Hepatocyte (in vitro differentiated cells): ENCODE measurements at regions not wholly inside any gene's neighbourhood (a gene's known extent, or its start where the extent isn't known, plus 50 kb on each side); places are given as distances from the start of the nearest gene placed in this dataset.

ENCODE experiments used
- DNase-seq: peaks from one replicate; pipeline ENCODE4 v3.0.0-alpha.2; 2016; ENCODE audit warnings: low spot score
- H2AFZ ChIP-seq: fragments of 200-600 bp; sonication (generic); 2 replicates; pipeline ENCODE4 v1.6.0; 2016; ENCODE audit warnings: antibody characterized with exemption, mild to moderate bottlenecking
- H3K27ac ChIP-seq: fragments of 200-600 bp; sonication (generic); 2 replicates; pipeline ENCODE4 v1.5.1; 2016; ENCODE audit warnings: mild to moderate bottlenecking
- H3K27me3 ChIP-seq: fragments of 200-600 bp; sonication (generic); 2 replicates; pipeline ENCODE4 v1.6.1; 2016
- H3K36me3 ChIP-seq: fragments of 200-600 bp; sonication (generic); replicated peaks from 2 replicates; pipeline ENCODE4 v1.5.1; 2016; ENCODE audit warnings: low read depth; ENCODE audit not compliant: insufficient read depth
- H3K4me1 ChIP-seq: fragments of 200-600 bp; sonication (generic); 2 replicates; pipeline ENCODE4 v1.5.1; 2016; ENCODE audit warnings: mild to moderate bottlenecking, moderate library complexity; ENCODE audit not compliant: insufficient read depth
- H3K4me2 ChIP-seq: fragments of 200-600 bp; sonication (generic); 2 replicates; pipeline ENCODE4 v1.6.0; 2016
- H3K4me3 ChIP-seq: fragments of 200-600 bp; sonication (generic); 2 replicates; pipeline ENCODE4 v1.5.1; 2016; ENCODE audit warnings: mild to moderate bottlenecking
- H3K79me2 ChIP-seq: fragments of 200-600 bp; sonication (generic); 2 replicates; pipeline ENCODE4 v1.6.0; 2017; ENCODE audit warnings: mild to moderate bottlenecking
- H3K9me2 ChIP-seq: fragments of 200-600 bp; sonication (generic); replicated peaks from 2 replicates; pipeline ENCODE4 v1.6.0; 2017; ENCODE audit warnings: mild to moderate bottlenecking; ENCODE audit not compliant: insufficient read depth
- H3K9me3 ChIP-seq: fragments of 200-600 bp; sonication (generic); 2 replicates; pipeline ENCODE4 v1.5.1; 2016; ENCODE audit warnings: low read depth, mild to moderate bottlenecking
- H4K20me1 ChIP-seq: fragments of 200-600 bp; sonication (generic); 2 replicates; pipeline ENCODE4 v1.6.0; 2016; ENCODE audit warnings: mild to moderate bottlenecking; ENCODE audit not compliant: insufficient read depth, poor library complexity, severe bottlenecking
- EZH2 ChIP-seq: fragments of 200-600 bp; sonication (generic); IDR thresholded peaks from 2 replicates; pipeline ENCODE4 v1.6.1; 2016; ENCODE audit warnings: antibody characterized with exemption, mild to moderate bottlenecking, borderline replicate concordance
- EZH2phosphoT487 ChIP-seq: fragments of 200-600 bp; sonication (generic); IDR thresholded peaks from one replicate; pipeline ENCODE4 v1.6.1; 2018; ENCODE audit warnings: antibody characterized with exemption, mild to moderate bottlenecking, low read depth, moderate library complexity; ENCODE audit not compliant: unreplicated experiment, severe bottlenecking
- WGBS: methylation state at CpG from one replicate; pipeline ENCODE4 v1.1.6; 2016; ENCODE audit warnings: low lambda C conversion rate; ENCODE audit errors: missing lambda C conversion rate; 5-methylcytosine and 5-hydroxymethylcytosine counted together
- TF ChIP-seq, protein P1 (sequence below): fragments of 200-600 bp; sonication (generic); IDR thresholded peaks from 2 replicates; pipeline ENCODE4 v1.5.1; 2016; ENCODE audit warnings: antibody characterized with exemption, mild to moderate bottlenecking; ENCODE audit not compliant: poor library complexity

- 89% methylated on average over 11 of the region's 11 CpGs for WGBS
- DNase-seq, result no peak
- Histone ChIP-seq H4K20me1 (no peaks in the 10 kb centered on the region), H3K9me3 (no peaks in the 10 kb centered on the region), H3K4me1 (no peaks in the 10 kb centered on the region), H3K27ac (no peak overlapping the region), H3K27me3 (peaks cover 4% of the 10 kb centered on the region), H3K4me2 (no peak overlapping the region), H3K36me3 (no peaks in the 10 kb centered on the region), H3K9me2 (no peaks in the 10 kb centered on the region), H3K79me2 (no peaks in the 10 kb centered on the region), H3K4me3 (no peak overlapping the region), H2AFZ (no peak overlapping the region)
- TF ChIP-seq EZH2 (no peak), EZH2phosphoT487 (no peak)
- TF ChIP-seq, protein P1, sequence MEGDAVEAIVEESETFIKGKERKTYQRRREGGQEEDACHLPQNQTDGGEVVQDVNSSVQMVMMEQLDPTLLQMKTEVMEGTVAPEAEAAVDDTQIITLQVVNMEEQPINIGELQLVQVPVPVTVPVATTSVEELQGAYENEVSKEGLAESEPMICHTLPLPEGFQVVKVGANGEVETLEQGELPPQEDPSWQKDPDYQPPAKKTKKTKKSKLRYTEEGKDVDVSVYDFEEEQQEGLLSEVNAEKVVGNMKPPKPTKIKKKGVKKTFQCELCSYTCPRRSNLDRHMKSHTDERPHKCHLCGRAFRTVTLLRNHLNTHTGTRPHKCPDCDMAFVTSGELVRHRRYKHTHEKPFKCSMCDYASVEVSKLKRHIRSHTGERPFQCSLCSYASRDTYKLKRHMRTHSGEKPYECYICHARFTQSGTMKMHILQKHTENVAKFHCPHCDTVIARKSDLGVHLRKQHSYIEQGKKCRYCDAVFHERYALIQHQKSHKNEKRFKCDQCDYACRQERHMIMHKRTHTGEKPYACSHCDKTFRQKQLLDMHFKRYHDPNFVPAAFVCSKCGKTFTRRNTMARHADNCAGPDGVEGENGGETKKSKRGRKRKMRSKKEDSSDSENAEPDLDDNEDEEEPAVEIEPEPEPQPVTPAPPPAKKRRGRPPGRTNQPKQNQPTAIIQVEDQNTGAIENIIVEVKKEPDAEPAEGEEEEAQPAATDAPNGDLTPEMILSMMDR, result no peak
These were observed 273.1 kb downstream of the GLRX3 start for GRCh38 chr10:130409331-130409730.

- TF ChIP-seq EZH2 (no peak), EZH2phosphoT487 (no peak)
- TF ChIP-seq, protein P1, result no peak
- 86% methylated on average over 10 of the region's 10 CpGs for WGBS
- no peak overlapping the region for H2AFZ ChIP-seq
- DNase-seq, result no peak
- no peaks in the 10 kb centered on the region for H3K27me3 ChIP-seq
- H3K79me2 ChIP-seq, result no peaks in the 10 kb centered on the region
- no peaks in the 10 kb centered on the region for H3K9me3 ChIP-seq
- H3K36me3 ChIP-seq, result no peaks in the 10 kb centered on the region
- H3K27ac ChIP-seq, result no peak overlapping the region
- H3K4me2 ChIP-seq, result no peak overlapping the region
- H3K4me1 ChIP-seq, result no peaks in the 10 kb centered on the region
- no peak overlapping the region for H3K4me3 ChIP-seq
- no peaks in the 10 kb centered on the region for H3K9me2 ChIP-seq
- H4K20me1 ChIP-seq, result no peaks in the 10 kb centered on the region
These were observed 273.7 kb downstream of the GLRX3 start for GRCh38 chr10:130409931-130410330.

DNA sequence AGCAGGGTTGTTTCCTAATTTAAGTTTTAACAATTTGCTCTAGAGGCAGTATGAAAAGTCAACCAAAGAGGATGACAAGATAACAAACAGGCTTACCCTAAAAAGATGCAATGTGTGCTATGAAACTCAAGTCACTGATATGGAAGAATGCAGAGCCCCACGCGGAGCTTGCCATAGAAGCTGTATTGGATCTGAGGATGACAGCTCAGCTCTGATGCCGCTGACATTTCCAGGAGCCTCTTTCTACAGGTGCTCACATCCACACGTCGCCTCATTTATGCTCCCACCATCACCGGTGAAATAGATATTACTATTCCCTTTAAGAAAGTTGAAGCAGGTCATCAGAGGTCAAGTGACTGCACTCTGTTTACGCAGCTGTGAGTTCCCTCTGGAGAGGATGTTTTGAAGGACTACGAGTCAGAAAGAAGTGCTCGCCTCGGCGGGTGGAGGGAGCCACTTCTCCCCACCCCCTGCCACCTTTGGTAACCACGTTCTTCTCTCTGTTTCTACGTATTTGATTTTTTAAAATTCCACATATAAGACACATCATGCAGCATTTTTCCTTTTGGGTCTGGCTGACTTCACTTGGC is 275.4 kb downstream of the GLRX3 start:
- Histone ChIP-seq H3K27me3 (no peaks in the 10 kb centered on the region), H3K9me2 (no peaks in the 10 kb centered on the region), H3K4me2 (no peak overlapping the region), H3K4me1 (no peaks in the 10 kb centered on the region), H3K79me2 (no peaks in the 10 kb centered on the region), H2AFZ (no peak overlapping the region), H3K4me3 (no peak overlapping the region), H3K9me3 (no peaks in the 10 kb centered on the region), H3K36me3 (no peaks in the 10 kb centered on the region), H3K27ac (no peak overlapping the region), H4K20me1 (no peaks in the 10 kb centered on the region)
- TF ChIP-seq, protein P1, result no peak
- TF ChIP-seq EZH2phosphoT487 (no peak), EZH2 (no peak)
- WGBS, result 53% methylated on average over 13 of the region's 13 CpGs
- no peak for DNase-seq

- Histone ChIP-seq H3K79me2 (no peaks in the 10 kb centered on the region), H3K4me3 (no peak overlapping the region), H3K9me2 (no peaks in the 10 kb centered on the region), H3K9me3 (no peaks in the 10 kb centered on the region), H3K4me1 (no peaks in the 10 kb centered on the region), H3K27me3 (no peaks in the 10 kb centered on the region), H3K4me2 (no peak overlapping the region), H4K20me1 (no peaks in the 10 kb centered on the region), H3K27ac (no peak overlapping the region), H2AFZ (no peak overlapping the region), H3K36me3 (no peaks in the 10 kb centered on the region)
- WGBS, result 85% methylated on average over 5 of the region's 5 CpGs
- TF ChIP-seq EZH2 (no peak), EZH2phosphoT487 (no peak)
- TF ChIP-seq, protein P1, result no peak
- no peak for DNase-seq
These were observed 276.1 kb downstream of the GLRX3 start for GRCh38 chr10:130412317-130412716.
